H1 (cell line): ENCODE measurements at regions not wholly inside any gene's neighbourhood (a gene's known extent, or its start where the extent isn't known, plus 50 kb on each side); places are given as distances from the start of the nearest gene placed in this dataset.

ENCODE experiments used
- CTCF ChIA-PET: fragments of 300-600 bp; sonication (Branson Sonifier 250); formaldehyde crosslinking; loops from one replicate; lab custom pipeline; 2021; ENCODE audit not compliant: partially characterized antibody; lab: Charles Lee
- POLR2A ChIA-PET: fragments of 300-600 bp; sonication (Branson Sonifier 250); formaldehyde crosslinking; loops from one replicate; lab custom pipeline; 2021; ENCODE audit warnings: inconsistent platforms; ENCODE audit not compliant: partially characterized antibody; lab: Charles Lee
- DNase-seq, 2 experiments: peaks; one replicate each; pipeline versions ENCODE4 v3.0.0 to v3.0.0-alpha.2; 2010 to 2022; ENCODE audit warnings: low spot score in 2 of 2, low read depth in 1 of 2, mixed read lengths in 1 of 2
- FAIRE-seq: peaks from 2 replicates; lab custom pipeline; 2011; peaks lifted over from hg19 to GRCh38; lab: Jason Lieb, UNC
- H2AFZ ChIP-seq: 2 replicates; pipeline ENCODE4 v1.8.1; 2012; ENCODE audit warnings: low read length, inconsistent platforms
- H2AK5ac ChIP-seq: 2 replicates; pipeline ENCODE4 v1.6.1; 2013; ENCODE audit warnings: low read depth, low read length
- H2BK120ac ChIP-seq: replicated peaks from 2 replicates; pipeline ENCODE3; 2013; ENCODE audit warnings: low read depth, low read length, inconsistent platforms
- H2BK12ac ChIP-seq: 2 replicates; pipeline ENCODE4 v1.6.1; 2013; ENCODE audit warnings: low read depth, low read length
- H2BK15ac ChIP-seq: 2 replicates; pipeline ENCODE4 v1.6.1; 2013; ENCODE audit warnings: low read length
- H2BK20ac ChIP-seq: 2 replicates; pipeline ENCODE4 v1.6.1; 2013; ENCODE audit warnings: low read length
- H2BK5ac ChIP-seq: 2 replicates; pipeline ENCODE4 v1.6.1; 2013; ENCODE audit warnings: low read depth, low read length
- H3K14ac ChIP-seq: 2 replicates; pipeline ENCODE4 v1.6.1; 2013; ENCODE audit warnings: inconsistent platforms; ENCODE audit not compliant: insufficient read length
- H3K18ac ChIP-seq: 2 replicates; pipeline ENCODE4 v1.6.1; 2013; ENCODE audit warnings: low read length; ENCODE audit errors: extremely low read depth
- H3K23ac ChIP-seq: 2 replicates; pipeline ENCODE4 v1.6.1; 2013; ENCODE audit warnings: inconsistent platforms; ENCODE audit not compliant: insufficient read length
- H3K23me2 ChIP-seq: 2 replicates; pipeline ENCODE4 v1.6.1; 2013; ENCODE audit warnings: low read depth, low read length
- H3K27ac ChIP-seq: 2 replicates; pipeline ENCODE4 v1.6.1; 2011; ENCODE audit warnings: low read depth, low read length, inconsistent platforms
- H3K27me3 ChIP-seq, 4 experiments: replicated peaks in 1 of 4; 1 replicate in 1 of 4; 2 replicates in 3 of 4; pipeline versions ENCODE4 v1.6.1 to v1.8.1; 2011 to 2013; ENCODE audit warnings: low read length in 3 of 4, mild to moderate bottlenecking in 3 of 4, inconsistent platforms in 2 of 4, mixed read lengths in 2 of 4, moderate library complexity in 1 of 4; ENCODE audit not compliant: control insufficient read depth in 3 of 4, insufficient read depth in 3 of 4; ENCODE audit errors: extremely low read depth in 1 of 4
- H3K36me3 ChIP-seq, 4 experiments: 2 replicates each; pipeline versions ENCODE4 v1.6.1 to v1.8.1; 2011 to 2013; ENCODE audit warnings: mild to moderate bottlenecking in 4 of 4, low read length in 3 of 4, moderate library complexity in 2 of 4, control low read depth in 1 of 4, inconsistent platforms in 1 of 4; ENCODE audit not compliant: insufficient read depth in 4 of 4, control insufficient read depth in 2 of 4
- H3K4ac ChIP-seq: replicated peaks from 2 replicates; pipeline ENCODE3; 2013; ENCODE audit warnings: low read length, low read depth, mixed read lengths, inconsistent platforms; ENCODE audit not compliant: insufficient read length
- H3K4me1 ChIP-seq, 4 experiments: replicated peaks in 1 of 4; 1 replicate in 1 of 4; 2 replicates in 3 of 4; pipeline versions ENCODE4 v1.6.1 to v1.8.1; 2011 to 2013; ENCODE audit warnings: low read length in 3 of 4, inconsistent platforms in 2 of 4, mixed read lengths in 1 of 4; ENCODE audit not compliant: insufficient read depth in 4 of 4, control insufficient read depth in 3 of 4
- H3K4me2 ChIP-seq, 2 experiments: 2 replicates each; pipeline versions ENCODE4 v1.6.1 to v1.8.1; 2011 to 2013; ENCODE audit warnings: low read depth in 2 of 2, low read length in 2 of 2, control low read depth in 1 of 2, inconsistent platforms in 1 of 2, mild to moderate bottlenecking in 1 of 2; ENCODE audit not compliant: insufficient read depth in 1 of 2
- H3K4me3 ChIP-seq, 4 experiments: fragments of 200-600, 300-600 bp in 1 of 4; sonication (generic), shearing (Covaris generic), sonication (Bioruptor Twin) in 1 of 4; 2 replicates each; pipeline versions ENCODE4 v1.5.1 to v1.8.1; 2011 to 2016; ENCODE audit warnings: low read length in 4 of 4, low read depth in 3 of 4, control low read depth in 2 of 4, inconsistent platforms in 2 of 4, mild to moderate bottlenecking in 2 of 4, mixed read lengths in 1 of 4, moderate library complexity in 1 of 4; ENCODE audit not compliant: insufficient read depth in 2 of 4; ENCODE audit errors: extremely low read depth in 1 of 4
- H3K56ac ChIP-seq: replicated peaks from 2 replicates; pipeline ENCODE3; 2013; ENCODE audit warnings: low read depth, mild to moderate bottlenecking, mixed read lengths, low read length, inconsistent platforms; ENCODE audit not compliant: insufficient read length
- H3K79me1 ChIP-seq: 2 replicates; pipeline ENCODE4 v1.6.1; 2013; ENCODE audit warnings: low read depth, low read length, control low read depth
- H3K79me2 ChIP-seq, 2 experiments: 2 replicates each; pipeline versions ENCODE4 v1.6.1 to v1.8.1; 2012 to 2013; ENCODE audit warnings: low read length in 2 of 2, mild to moderate bottlenecking in 2 of 2, inconsistent platforms in 1 of 2; ENCODE audit not compliant: insufficient read depth in 2 of 2, control insufficient read depth in 1 of 2
- H3K9ac ChIP-seq, 4 experiments: replicated peaks in 1 of 4; 1 replicate in 1 of 4; 2 replicates in 3 of 4; pipeline versions ENCODE4 v1.6.1 to v1.8.1; 2011 to 2013; ENCODE audit warnings: low read depth in 3 of 4, low read length in 3 of 4, control low read depth in 2 of 4, mild to moderate bottlenecking in 2 of 4, moderate library complexity in 2 of 4, inconsistent platforms in 1 of 4; ENCODE audit errors: extremely low read depth in 1 of 4
- H3K9me3 ChIP-seq, 2 experiments: 2 replicates each; pipeline versions ENCODE4 v1.6.1 to v1.8.1; 2012 to 2013; ENCODE audit warnings: mild to moderate bottlenecking in 2 of 2, moderate library complexity in 2 of 2, control low read depth in 1 of 2, inconsistent platforms in 1 of 2, low read depth in 1 of 2, low read length in 1 of 2, mixed read lengths in 1 of 2; ENCODE audit not compliant: insufficient read depth in 2 of 2
- H4K20me1 ChIP-seq, 2 experiments: replicated peaks in 1 of 2; 2 replicates each; pipeline versions ENCODE3 to v1.8.1; 2011 to 2013; ENCODE audit warnings: inconsistent platforms in 2 of 2, low read length in 2 of 2, mild to moderate bottlenecking in 1 of 2; ENCODE audit not compliant: insufficient read depth in 2 of 2, control insufficient read depth in 1 of 2
- H4K5ac ChIP-seq: 2 replicates; pipeline ENCODE4 v1.6.1; 2013; ENCODE audit warnings: low read length, low read depth, mixed read lengths, inconsistent platforms; ENCODE audit not compliant: insufficient read length
- H4K8ac ChIP-seq: 2 replicates; pipeline ENCODE4 v1.8.0; 2013; ENCODE audit warnings: mild to moderate bottlenecking, moderate library complexity, low read length, inconsistent platforms; ENCODE audit not compliant: insufficient read depth; ENCODE audit errors: extremely low read depth
- H4K91ac ChIP-seq: replicated peaks from 2 replicates; pipeline ENCODE3; 2013; ENCODE audit warnings: low read length, mixed read lengths, inconsistent platforms; ENCODE audit not compliant: insufficient read length
- BACH1 ChIP-seq: IDR thresholded peaks from 2 replicates; pipeline ENCODE4 v1.6.1; 2012; ENCODE audit warnings: low read length, improper control_type of control experiment
- EZH2 ChIP-seq: fragments of 200-600 bp; sonication (generic); IDR thresholded peaks from 2 replicates; pipeline ENCODE4 v1.7.1; 2012; ENCODE audit warnings: low read depth, mild to moderate bottlenecking, moderate library complexity, low read length, inconsistent platforms; ENCODE audit not compliant: severe bottlenecking
- GABPA ChIP-seq: IDR thresholded peaks from 2 replicates; pipeline ENCODE4 v1.6.1; 2011; ENCODE audit warnings: mild to moderate bottlenecking, low read length, moderate library complexity, borderline replicate concordance; ENCODE audit not compliant: insufficient read depth
- MAFK ChIP-seq: IDR thresholded peaks from 2 replicates; pipeline ENCODE4 v1.6.1; 2012; ENCODE audit warnings: low read depth, mild to moderate bottlenecking, improper control_type of control experiment, low read length
- NANOG ChIP-seq: IDR thresholded peaks from 2 replicates; pipeline ENCODE4 v1.6.1; 2011; ENCODE audit warnings: low read length, low read depth, mild to moderate bottlenecking, inconsistent platforms; ENCODE audit not compliant: insufficient read depth, poor library complexity, severe bottlenecking
- POU5F1 ChIP-seq: IDR thresholded peaks from 2 replicates; pipeline ENCODE4 v1.6.1; 2011; ENCODE audit warnings: low read depth, mild to moderate bottlenecking, low read length, moderate library complexity
- SIRT6 ChIP-seq: IDR thresholded peaks from one replicate; pipeline ENCODE4 v1.7.1; 2012; ENCODE audit warnings: low read length, inconsistent platforms
- SIX5 ChIP-seq: IDR thresholded peaks from 2 replicates; pipeline ENCODE4 v1.6.1; 2011; ENCODE audit warnings: mild to moderate bottlenecking, low read depth, low read length
- SP2 ChIP-seq: IDR thresholded peaks from 2 replicates; pipeline ENCODE4 v1.6.1; 2012; ENCODE audit warnings: mild to moderate bottlenecking, low read length, inconsistent platforms
- SRF ChIP-seq: IDR thresholded peaks from 2 replicates; pipeline ENCODE4 v1.6.1; 2011; ENCODE audit warnings: mild to moderate bottlenecking, low read depth, low read length, moderate library complexity
- TAF7 ChIP-seq: optimal IDR thresholded peaks from 2 replicates; pipeline ENCODE3; 2011; ENCODE audit warnings: low read depth, mild to moderate bottlenecking, inconsistent platforms, low read length, moderate library complexity, borderline replicate concordance
- TEAD4 ChIP-seq: IDR thresholded peaks from 2 replicates; pipeline ENCODE4 v1.6.1; 2012; ENCODE audit warnings: low read depth, low read length, inconsistent platforms, mixed read lengths
- YY1 ChIP-seq: IDR thresholded peaks from 2 replicates; pipeline ENCODE4 v1.6.1; 2011; ENCODE audit warnings: low read depth, mild to moderate bottlenecking, low read length
- WGBS, 2 experiments: shearing (Covaris generic) in 1 of 2; methylation state at CpG; one replicate each; pipeline versions ENCODE4 v1.1.6 to v1.1.7; 2013 to 2015; ENCODE audit warnings: low lambda C conversion rate in 2 of 2, mixed read lengths in 2 of 2, inconsistent platforms in 1 of 2, low coverage in 1 of 2, missing lambda C conversion rate in 1 of 2; ENCODE audit not compliant: insufficient replicate concordance in 2 of 2, insufficient coverage in 1 of 2, insufficient read length in 1 of 2; ENCODE audit errors: extremely low coverage in 1 of 2, missing lambda C conversion rate in 1 of 2; 5-methylcytosine and 5-hydroxymethylcytosine counted together
- TF ChIP-seq, protein P1 (sequence below): IDR thresholded peaks from 2 replicates; pipeline ENCODE4 v1.6.1; 2012; ENCODE audit warnings: inconsistent platforms

DNA sequence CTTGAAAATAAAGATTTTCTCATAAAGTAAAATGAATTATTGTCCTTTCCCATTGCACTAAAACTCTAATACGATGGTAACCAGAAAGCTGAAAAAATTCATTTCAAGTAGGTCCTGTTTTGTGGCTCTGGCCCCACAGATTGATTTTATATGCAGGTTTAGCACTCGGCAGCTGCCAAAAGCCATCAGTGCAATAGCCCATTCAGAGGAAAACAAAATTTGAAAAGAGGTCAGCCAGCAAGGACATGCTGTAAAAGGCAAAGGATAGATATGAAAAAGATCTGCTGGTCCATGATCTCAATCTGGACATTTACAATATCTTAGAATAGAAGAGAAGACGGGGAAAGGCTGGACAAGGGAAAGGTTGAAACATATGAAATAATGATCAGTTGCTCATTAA, 414.8 kb upstream of the NOVA1 start:
- no peak overlapping the region for H3K56ac ChIP-seq
- no peaks in the 10 kb centered on the region for H4K20me1 ChIP-seq
- no peak overlapping the region for H3K4ac ChIP-seq
- FAIRE-seq (no peak), DNase-seq (no peak)
- no peak overlapping the region for H2BK15ac ChIP-seq
- no peak overlapping the region for H3K18ac ChIP-seq
- no peak overlapping the region for H3K4me2 ChIP-seq
- no peaks in the 10 kb centered on the region for H3K79me2 ChIP-seq
- H2BK20ac ChIP-seq, result no peak overlapping the region
- H3K4me3 ChIP-seq, result no peak overlapping the region
- H2BK12ac ChIP-seq, result no peak overlapping the region
- H4K8ac ChIP-seq, result no peak overlapping the region
- no peaks in the 10 kb centered on the region for H3K36me3 ChIP-seq
- H3K14ac ChIP-seq, result no peak overlapping the region
- CTCF ChIA-PET, result no interaction called here
- H4K5ac ChIP-seq, result no peak overlapping the region
- H3K23ac ChIP-seq, result no peak overlapping the region
- no peaks in the 10 kb centered on the region; the same call in 1 of the 2 replicates for H3K23me2 ChIP-seq
- TF ChIP-seq GABPA, result no peak
- no peak for TF ChIP-seq SRF
- no peak for TF ChIP-seq MAFK
- TF ChIP-seq, protein P1, sequence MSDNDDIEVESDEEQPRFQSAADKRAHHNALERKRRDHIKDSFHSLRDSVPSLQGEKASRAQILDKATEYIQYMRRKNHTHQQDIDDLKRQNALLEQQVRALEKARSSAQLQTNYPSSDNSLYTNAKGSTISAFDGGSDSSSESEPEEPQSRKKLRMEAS, result no peak
- TF ChIP-seq NANOG, result no peak
- no peak for TF ChIP-seq SIX5
- TF ChIP-seq TAF7, result no peak
- TF ChIP-seq TEAD4, result no peak
- TF ChIP-seq SIRT6, result no peak
- no peak for TF ChIP-seq BACH1
- no peak for TF ChIP-seq EZH2
- no peak for TF ChIP-seq POU5F1
- TF ChIP-seq YY1, result no peak
- TF ChIP-seq SP2, result no peak
- H4K91ac ChIP-seq, result no peak overlapping the region
- no peak overlapping the region for H3K9ac ChIP-seq
- no peak overlapping the region for H3K27ac ChIP-seq
- H2BK120ac ChIP-seq, result no peak overlapping the region
- no peaks in the 10 kb centered on the region for H3K79me1 ChIP-seq
- H2BK5ac ChIP-seq, result no peak overlapping the region
- no peaks in the 10 kb centered on the region for H3K4me1 ChIP-seq
- WGBS, 2 experiments, result 95% methylated on average over 3 of the region's 3 CpGs; no CpG with 5 or more reads in 1 of the 2 experiments
- no peaks in the 10 kb centered on the region for H3K27me3 ChIP-seq
- POLR2A ChIA-PET, result no interaction called here
- H2AFZ ChIP-seq, result no peak overlapping the region
- no peak overlapping the region for H2AK5ac ChIP-seq
- no peaks in the 10 kb centered on the region for H3K9me3 ChIP-seq
